HEK293 (cell line): ENCODE measurements at regions not wholly inside any gene's neighbourhood (a gene's known extent, or its start where the extent isn't known, plus 50 kb on each side); places are given as distances from the start of the nearest gene placed in this dataset.

ENCODE experiments used
- CTCF ChIA-PET: fragments of 350-600 bp; formaldehyde crosslinking; extraction: SDS; loops from one replicate; lab custom pipeline; 2021; ENCODE audit warnings: antibody characterized with exemption; lab: Yijun Ruan, JAX
- POLR2A ChIA-PET: fragments of 300-600 bp; formaldehyde crosslinking; extraction: SDS; loops from one replicate; lab custom pipeline; 2020; ENCODE audit warnings: antibody characterized with exemption, inconsistent platforms; lab: Yijun Ruan, JAX
- H3K27ac ChIP-seq: fragments of 200-500 bp; sonication (Bioruptor generic); 2 replicates; pipeline ENCODE4 v1.5.1; 2014; ENCODE audit warnings: low read depth, low read length, control low read depth, inconsistent platforms; ENCODE audit errors: extremely low read depth
- H3K36me3 ChIP-seq, 2 experiments: fragments of 200-500 bp in 1 of 2; sonication (Bioruptor generic) in 1 of 2; 1 replicate in 1 of 2; 2 replicates in 1 of 2; pipeline ENCODE4 v1.5.1; 2014 to 2017; ENCODE audit warnings: inconsistent platforms in 2 of 2, low read length in 2 of 2; ENCODE audit not compliant: control insufficient read depth in 2 of 2, insufficient read depth in 1 of 2
- H3K4me1 ChIP-seq: fragments of 200-500 bp; sonication (Bioruptor generic); 2 replicates; pipeline ENCODE4 v1.5.1; 2014; ENCODE audit warnings: mild to moderate bottlenecking, low read length, inconsistent platforms; ENCODE audit not compliant: control insufficient read depth, insufficient read depth
- H3K4me3 ChIP-seq: 2 replicates; pipeline ENCODE4 v1.5.1; 2011; ENCODE audit warnings: low read depth, mild to moderate bottlenecking, control low read depth, low read length, moderate library complexity
- H3K9me3 ChIP-seq: fragments of 200-500 bp; sonication (Bioruptor generic); 2 replicates; pipeline ENCODE4 v1.5.1; 2014; ENCODE audit warnings: low read depth, low read length, inconsistent platforms; ENCODE audit not compliant: control insufficient read depth, insufficient read depth
- EGR2 ChIP-seq: fragments of 450-650 bp; formaldehyde crosslinking; IDR thresholded peaks from 2 replicates; pipeline ENCODE4 v1.5.1; 2016; ENCODE audit warnings: low read depth, missing biosample characterization, missing genetic modification characterization
- FEZF1 ChIP-seq: fragments of 450-650 bp; formaldehyde crosslinking; IDR thresholded peaks from 2 replicates; pipeline ENCODE4 v1.5.1; 2016; ENCODE audit warnings: missing biosample characterization, missing genetic modification characterization
- GLIS2 ChIP-seq: fragments of 450-650 bp; formaldehyde crosslinking; IDR thresholded peaks from 2 replicates; pipeline ENCODE4 v1.5.1; 2016; ENCODE audit warnings: missing biosample characterization, missing genetic modification characterization
- INSM2 ChIP-seq: fragments of 450-650 bp; formaldehyde crosslinking; IDR thresholded peaks from 2 replicates; pipeline ENCODE4 v1.5.1; 2016; ENCODE audit warnings: missing biosample characterization, missing genetic modification characterization
- KLF1 ChIP-seq: fragments of 450-650 bp; formaldehyde crosslinking; IDR thresholded peaks from 2 replicates; pipeline ENCODE4 v1.5.1; 2016; ENCODE audit warnings: missing biosample characterization, missing genetic modification characterization
- KLF16 ChIP-seq: fragments of 450-650 bp; formaldehyde crosslinking; IDR thresholded peaks from 2 replicates; pipeline ENCODE4 v1.5.1; 2017; ENCODE audit warnings: missing biosample characterization, missing genetic modification characterization
- OSR2 ChIP-seq: fragments of 450-650 bp; formaldehyde crosslinking; IDR thresholded peaks from 2 replicates; pipeline ENCODE4 v1.5.1; 2016; ENCODE audit warnings: missing biosample characterization, missing genetic modification characterization
- OVOL3 ChIP-seq: fragments of 450-650 bp; formaldehyde crosslinking; IDR thresholded peaks from 2 replicates; pipeline ENCODE4 v1.5.1; 2016; ENCODE audit warnings: missing biosample characterization, missing genetic modification characterization
- PATZ1 ChIP-seq: fragments of 450-650 bp; formaldehyde crosslinking; IDR thresholded peaks from 2 replicates; pipeline ENCODE4 v1.5.1; 2016; ENCODE audit warnings: missing biosample characterization, missing genetic modification characterization
- PRDM1 ChIP-seq: fragments of 450-650 bp; formaldehyde crosslinking; IDR thresholded peaks from 2 replicates; pipeline ENCODE4; 2016; ENCODE audit warnings: missing biosample characterization, missing genetic modification characterization
- PRDM4 ChIP-seq: fragments of 450-650 bp; formaldehyde crosslinking; IDR thresholded peaks from 2 replicates; pipeline ENCODE4 v1.5.1; 2017; ENCODE audit warnings: missing biosample characterization, missing genetic modification characterization
- SETDB1 ChIP-seq: IDR thresholded peaks from one replicate; pipeline ENCODE4 v1.6.1; 2017; ENCODE audit warnings: mild to moderate bottlenecking, low read length, moderate library complexity, mixed read lengths; ENCODE audit not compliant: insufficient read length
- SP2 ChIP-seq: fragments of 450-650 bp; formaldehyde crosslinking; IDR thresholded peaks from 2 replicates; pipeline ENCODE4 v1.5.1; 2016; ENCODE audit warnings: missing biosample characterization, missing genetic modification characterization
- ZBTB1 ChIP-seq: fragments of 450-650 bp; formaldehyde crosslinking; IDR thresholded peaks from 2 replicates; pipeline ENCODE4 v1.5.1; 2016; ENCODE audit warnings: missing biosample characterization, missing genetic modification characterization
- ZBTB48 ChIP-seq: fragments of 450-650 bp; formaldehyde crosslinking; IDR thresholded peaks from 2 replicates; pipeline ENCODE4 v1.5.1; 2016; ENCODE audit warnings: missing biosample characterization, missing genetic modification characterization
- ZBTB6 ChIP-seq: fragments of 450-650 bp; formaldehyde crosslinking; IDR thresholded peaks from 2 replicates; pipeline ENCODE4 v1.5.1; 2017; ENCODE audit warnings: missing biosample characterization, missing genetic modification characterization
- ZNF274 ChIP-seq, 2 experiments: fragments of 200-500 bp in 1 of 2; fragments of 450-650 bp in 1 of 2; sonication (Bioruptor generic) in 1 of 2; formaldehyde crosslinking in 1 of 2; IDR thresholded peaks; 2 replicates each; pipeline versions ENCODE4 v1.5.1 to v1.6.1; 2014 to 2016; ENCODE audit warnings: borderline replicate concordance in 1 of 2, inconsistent platforms in 1 of 2, low read length in 1 of 2, missing biosample characterization in 1 of 2, missing genetic modification characterization in 1 of 2
- ZNF341 ChIP-seq: fragments of 450-650 bp; formaldehyde crosslinking; IDR thresholded peaks from 2 replicates; pipeline ENCODE4; 2016; ENCODE audit warnings: low read depth, missing biosample characterization, missing genetic modification characterization
- ZNF354C ChIP-seq: fragments of 450-650 bp; formaldehyde crosslinking; IDR thresholded peaks from 2 replicates; pipeline ENCODE4 v1.5.1; 2016; ENCODE audit warnings: missing biosample characterization, missing genetic modification characterization, low read depth, borderline replicate concordance
- ZNF366 ChIP-seq: fragments of 450-650 bp; formaldehyde crosslinking; conservative IDR thresholded peaks from 2 replicates; pipeline ENCODE4 v1.5.1; 2016; ENCODE audit warnings: missing biosample characterization, missing genetic modification characterization
- ZNF404 ChIP-seq: fragments of 450-650 bp; formaldehyde crosslinking; IDR thresholded peaks from 2 replicates; pipeline ENCODE4 v1.5.1; 2017; ENCODE audit warnings: missing biosample characterization, missing genetic modification characterization
- ZNF558 ChIP-seq: fragments of 450-650 bp; formaldehyde crosslinking; IDR thresholded peaks from 2 replicates; pipeline ENCODE4 v1.5.1; 2016; ENCODE audit warnings: missing biosample characterization, missing genetic modification characterization
- ZNF626 ChIP-seq: fragments of 450-650 bp; sonication (Bioruptor Pico); formaldehyde crosslinking; IDR thresholded peaks from 2 replicates; pipeline ENCODE4 v1.5.1; 2018; ENCODE audit warnings: missing biosample characterization, missing genetic modification characterization, inconsistent platforms
- ZNF629 ChIP-seq: fragments of 450-650 bp; formaldehyde crosslinking; IDR thresholded peaks from 2 replicates; pipeline ENCODE4 v1.5.1; 2017; ENCODE audit warnings: missing biosample characterization, missing genetic modification characterization
- ZNF692 ChIP-seq: fragments of 450-650 bp; formaldehyde crosslinking; IDR thresholded peaks from 2 replicates; pipeline ENCODE4 v1.5.1; 2016; ENCODE audit warnings: missing biosample characterization, missing genetic modification characterization
- ZNF776 ChIP-seq: fragments of 450-650 bp; formaldehyde crosslinking; IDR thresholded peaks from 2 replicates; pipeline ENCODE4 v1.5.0; 2017; ENCODE audit warnings: missing biosample characterization, missing genetic modification characterization, borderline replicate concordance
- ZNF791 ChIP-seq: fragments of 450-650 bp; formaldehyde crosslinking; IDR thresholded peaks from 2 replicates; pipeline ENCODE4 v1.5.1; 2016; ENCODE audit warnings: missing biosample characterization, missing genetic modification characterization
- ZSCAN5A ChIP-seq: fragments of 450-650 bp; formaldehyde crosslinking; IDR thresholded peaks from 2 replicates; pipeline ENCODE4 v1.5.1; 2016; ENCODE audit warnings: missing biosample characterization, missing genetic modification characterization

GRCh38 chr2:217402761-217403383 lies 543.0 kb upstream of the TNP1 start:
- H3K9me3 ChIP-seq = no peaks in the 10 kb centered on the region
- H3K4me1 ChIP-seq = no peaks in the 10 kb centered on the region
- ChIA-PET POLR2A (no interaction called here), CTCF (interaction anchor here (0.6 to 1.0 kb wide), 5 partner anchors 16 to 1369 kb away, joined by 3 to 6 read pairs (median 4); no protein-coding TSS in a partner anchor)
- no peaks in the 10 kb centered on the region for H3K36me3 ChIP-seq
- H3K27ac ChIP-seq = no peak overlapping the region
- no peak overlapping the region for H3K4me3 ChIP-seq
- TF ChIP-seq FEZF1 (tag by site-specific recombination) (peak; percentile 18; the same call in 1 of the 2 replicates), EGR2 (tag by site-specific recombination) (peak; percentile 64), ZNF692 (tag by site-specific recombination) (peak; percentile 40; the same call in 1 of the 2 replicates), SETDB1 (no peak), ZNF341 (tag by site-specific recombination) (no peak), ZSCAN5A (tag by site-specific recombination) (no peak), KLF16 (tag by site-specific recombination) (0 out of 2 replicates have a peak, but pooled peaks have one; percentile 25), PRDM4 (0 out of 2 replicates have a peak, but pooled peaks have one; percentile 50), ZNF629 (peak; percentile 31; the same call in 1 of the 2 replicates), ZNF366 (peak; percentile 65), ZNF354C (tag by site-specific recombination) (no peak), ZNF791 (tag by site-specific recombination) (no peak), ZNF776 (no peak), PRDM1 (0 out of 2 replicates have a peak, but pooled peaks have one; percentile 5), OSR2 (tag by site-specific recombination) (no peak), ZNF626 (tag by site-specific recombination) (no peak), ZBTB1 (no peak), ZBTB48 (no peak), GLIS2 (tag by site-specific recombination) (no peak), SP2 (no peak), ZNF404 (no peak), PATZ1 (tag by site-specific recombination) (peak; percentile 56; the same call in 1 of the 2 replicates), KLF1 (no peak), OVOL3 (tag by site-specific recombination) (no peak), ZBTB6 (tag by site-specific recombination) (no peak), ZNF274 (IDR thresholded peaks at IDR 0.05; ENCODE audit: low read length) (no peak), ZNF274 (tag by site-specific recombination; IDR thresholded peaks at IDR 0.05; ENCODE audit: borderline replicate concordance) (no peak), ZNF558 (tag by site-specific recombination) (no peak), INSM2 (tag by site-specific recombination) (0 out of 2 replicates have a peak, but pooled peaks have one; percentile 17)
